Skeletal muscle satellite cell (primary cell): ENCODE measurements at regions not wholly inside any gene's neighbourhood (a gene's known extent, or its start where the extent isn't known, plus 50 kb on each side); places are given as distances from the start of the nearest gene placed in this dataset.

ENCODE experiments used
- H3K27me3 ChIP-seq: 2 replicates; pipeline ENCODE4 v1.7.0; 2013; ENCODE audit warnings: low read length; ENCODE audit not compliant: control insufficient read depth, insufficient read depth
- H3K36me3 ChIP-seq: 2 replicates; pipeline ENCODE4 v1.7.0; 2013; ENCODE audit warnings: mild to moderate bottlenecking, control low read depth, low read length; ENCODE audit not compliant: insufficient read depth
- H3K4me1 ChIP-seq: 2 replicates; pipeline ENCODE4 v1.7.0; 2013; ENCODE audit warnings: low read length; ENCODE audit not compliant: control insufficient read depth, insufficient read depth
- H3K4me2 ChIP-seq: 2 replicates; pipeline ENCODE4 v1.7.0; 2013; ENCODE audit warnings: mild to moderate bottlenecking, low read length
- H3K4me3 ChIP-seq: 2 replicates; pipeline ENCODE4 v1.7.0; 2013; ENCODE audit warnings: low read length
- H3K9ac ChIP-seq: 2 replicates; pipeline ENCODE4 v1.7.0; 2013; ENCODE audit warnings: mild to moderate bottlenecking, low read depth, low read length, moderate library complexity
- H3K9me3 ChIP-seq: replicated peaks from 2 replicates; pipeline ENCODE4 v1.7.0; 2013; ENCODE audit warnings: mild to moderate bottlenecking, control low read depth, low read length

DNA sequence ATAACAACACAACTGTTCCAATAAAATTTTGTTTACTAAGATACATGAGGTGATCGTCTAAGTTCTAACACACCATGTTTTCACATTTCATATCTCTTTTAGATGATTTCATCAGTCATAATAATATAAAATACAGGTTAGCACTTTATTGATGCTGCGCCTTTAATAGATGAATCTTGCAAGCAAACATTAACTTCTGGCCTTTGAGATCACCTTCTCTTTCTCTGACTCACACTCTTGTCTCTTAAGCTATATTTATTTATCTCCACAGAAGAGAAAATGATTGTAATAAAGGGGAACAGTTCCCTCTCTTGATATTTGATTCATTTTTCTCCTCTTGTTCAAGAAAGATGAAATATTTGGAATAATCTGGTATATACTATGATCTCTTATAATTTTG is 603.3 kb upstream of the POU3F3 start:
- H3K36me3 ChIP-seq: no peaks in the 10 kb centered on the region
- H3K4me1 ChIP-seq: no peaks in the 10 kb centered on the region
- no peak overlapping the region for H3K9ac ChIP-seq
- H3K4me2 ChIP-seq: no peak overlapping the region
- no peak overlapping the region for H3K4me3 ChIP-seq
- no peaks in the 10 kb centered on the region for H3K27me3 ChIP-seq
- H3K9me3 ChIP-seq: peaks cover 11% of the 10 kb centered on the region

GRCh38 chr2:104254017-104254416 is 599.9 kb upstream of the POU3F3 start:
- Histone ChIP-seq H3K4me1 (no peaks in the 10 kb centered on the region), H3K36me3 (no peaks in the 10 kb centered on the region), H3K4me3 (no peak overlapping the region), H3K4me2 (no peak overlapping the region), H3K9ac (no peak overlapping the region), H3K27me3 (no peaks in the 10 kb centered on the region), H3K9me3 (peaks cover 13% of the 10 kb centered on the region)

DNA sequence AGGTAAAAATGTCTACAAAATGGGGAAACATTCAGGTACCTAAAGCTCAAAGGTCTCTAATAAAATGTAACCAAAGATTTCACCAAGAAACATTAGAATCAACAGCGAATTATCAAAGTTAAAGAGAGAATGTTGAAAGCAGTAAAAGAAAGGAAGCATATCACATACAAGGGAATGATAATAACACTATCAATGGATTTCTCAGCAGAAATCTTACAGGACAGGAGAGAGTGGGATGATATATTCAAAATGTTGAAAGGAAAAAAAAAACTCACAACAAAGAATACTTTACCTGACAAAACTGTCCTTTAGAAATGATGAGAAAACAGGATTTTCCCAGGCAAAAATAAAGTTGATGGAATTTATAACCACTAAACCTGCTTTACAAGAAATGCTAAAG is 591.2 kb upstream of the POU3F3 start:
- Histone ChIP-seq H3K4me1 (no peaks in the 10 kb centered on the region), H3K4me3 (no peak overlapping the region), H3K27me3 (no peaks in the 10 kb centered on the region), H3K4me2 (no peak overlapping the region), H3K9me3 (no peaks in the 10 kb centered on the region), H3K9ac (no peak overlapping the region), H3K36me3 (no peaks in the 10 kb centered on the region)

DNA sequence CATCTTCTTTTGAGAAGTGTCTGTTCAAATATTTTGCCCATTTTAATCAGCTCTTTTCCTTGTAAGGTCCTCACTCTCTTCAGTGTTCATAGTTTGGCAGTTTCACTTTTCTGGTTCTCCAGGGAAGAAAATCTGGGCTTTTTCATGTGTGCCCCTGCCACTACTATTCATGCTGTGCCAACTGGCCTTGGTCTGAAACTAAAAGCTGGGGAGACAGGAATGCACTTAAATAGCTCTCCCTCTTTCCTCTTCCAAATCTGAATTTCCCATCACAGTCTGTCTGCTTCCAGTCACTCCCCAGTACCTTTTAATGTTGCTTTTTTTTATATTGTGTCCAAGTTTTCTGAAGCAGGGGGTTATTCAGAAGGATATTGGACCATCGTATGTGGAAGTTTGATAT is 574.3 kb upstream of the POU3F3 start:
- no peak overlapping the region for H3K9ac ChIP-seq
- H3K4me2 ChIP-seq: no peak overlapping the region
- H3K4me1 ChIP-seq: no peaks in the 10 kb centered on the region
- H3K4me3 ChIP-seq: no peak overlapping the region
- no peaks in the 10 kb centered on the region for H3K27me3 ChIP-seq
- no peaks in the 10 kb centered on the region for H3K36me3 ChIP-seq
- no peaks in the 10 kb centered on the region for H3K9me3 ChIP-seq

DNA sequence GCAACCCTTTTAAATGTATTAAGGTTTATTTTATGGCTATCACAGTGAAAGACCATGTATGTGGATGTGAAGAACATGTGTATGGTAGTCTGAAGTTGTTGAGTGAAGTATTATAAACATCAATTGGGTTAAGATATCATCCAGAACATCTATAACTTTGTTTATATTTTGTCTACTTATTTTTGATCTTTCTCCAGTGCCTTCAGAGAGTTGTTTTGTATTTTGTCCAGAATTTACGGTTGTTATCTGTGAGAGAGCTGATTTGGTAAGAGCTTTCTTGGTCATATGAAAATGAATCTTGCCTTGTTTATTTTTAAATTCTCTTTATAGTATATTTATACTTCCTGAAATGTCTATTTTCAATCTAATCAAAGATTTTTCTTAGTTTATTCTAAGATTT is 573.7 kb upstream of the POU3F3 start:
- Histone ChIP-seq H3K4me1 (no peaks in the 10 kb centered on the region), H3K4me2 (no peak overlapping the region), H3K36me3 (no peaks in the 10 kb centered on the region), H3K27me3 (no peaks in the 10 kb centered on the region), H3K9ac (no peak overlapping the region), H3K4me3 (no peak overlapping the region), H3K9me3 (no peaks in the 10 kb centered on the region)

- Histone ChIP-seq H3K4me2 (no peak overlapping the region), H3K36me3 (no peaks in the 10 kb centered on the region), H3K9me3 (peaks cover 5% of the 10 kb centered on the region), H3K27me3 (no peaks in the 10 kb centered on the region), H3K9ac (no peak overlapping the region), H3K4me1 (no peaks in the 10 kb centered on the region), H3K4me3 (no peak overlapping the region)
Observed at GRCh38 chr2:104286841-104287240, 567.1 kb upstream of the POU3F3 start.

DNA sequence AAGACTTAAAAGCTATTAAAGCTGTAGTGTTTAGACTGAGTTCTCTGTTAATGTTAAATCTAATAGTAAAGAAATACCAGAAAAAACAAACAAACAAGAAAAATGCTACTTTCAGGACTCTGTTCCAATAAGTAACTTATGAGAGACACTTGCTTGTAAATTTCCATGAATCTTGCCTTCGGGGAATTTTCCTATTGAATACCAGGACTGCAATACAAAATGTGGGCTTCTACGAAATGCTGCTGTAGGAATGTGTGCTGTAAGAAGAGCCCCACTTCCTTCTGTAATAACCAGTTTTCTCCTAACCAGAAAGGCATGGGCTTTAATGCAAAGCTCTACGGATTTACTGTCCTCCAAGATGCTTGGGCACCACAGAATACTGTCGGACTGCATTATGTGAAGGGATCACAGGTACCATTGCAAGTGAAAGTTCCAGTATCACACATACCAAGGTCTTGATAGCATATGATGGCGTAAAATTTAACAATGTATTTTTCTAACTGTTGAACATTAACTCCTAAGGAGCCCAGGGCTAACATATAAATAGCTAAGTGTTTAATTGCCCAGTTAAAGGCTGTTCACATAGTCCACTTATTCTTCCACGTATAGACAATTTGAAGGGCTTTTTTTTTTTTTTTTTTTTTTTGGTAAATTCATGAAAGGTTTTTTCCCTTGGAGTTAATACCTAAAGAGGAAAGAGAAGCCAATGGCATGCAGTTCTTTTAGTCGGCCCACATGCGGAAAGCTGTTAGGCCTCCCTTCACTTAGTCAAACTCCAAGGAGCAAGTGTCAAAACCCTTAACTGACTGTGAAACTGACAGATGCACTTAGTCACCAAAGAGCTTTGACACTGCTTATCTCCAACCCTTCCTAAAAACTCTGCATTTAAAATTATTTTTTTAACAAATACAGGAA is 564.0 kb upstream of the POU3F3 start:
- Histone ChIP-seq H3K27me3 (no peaks in the 10 kb centered on the region), H3K36me3 (no peaks in the 10 kb centered on the region), H3K4me2 (no peak overlapping the region), H3K9me3 (peaks cover 6% of the 10 kb centered on the region), H3K4me1 (no peaks in the 10 kb centered on the region), H3K4me3 (no peak overlapping the region), H3K9ac (no peak overlapping the region)

GRCh38 chr2:104290566-104290891 is 563.4 kb upstream of the POU3F3 start:
- Histone ChIP-seq H3K9ac (no peak overlapping the region), H3K4me2 (no peak overlapping the region), H3K36me3 (no peaks in the 10 kb centered on the region), H3K4me1 (no peaks in the 10 kb centered on the region), H3K9me3 (peaks cover 8% of the 10 kb centered on the region), H3K27me3 (no peaks in the 10 kb centered on the region), H3K4me3 (no peak overlapping the region)

- H3K4me2 ChIP-seq: no peak overlapping the region
- no peaks in the 10 kb centered on the region for H3K27me3 ChIP-seq
- no peaks in the 10 kb centered on the region for H3K36me3 ChIP-seq
- H3K4me3 ChIP-seq: no peak overlapping the region
- no peaks in the 10 kb centered on the region for H3K9me3 ChIP-seq
- no peaks in the 10 kb centered on the region for H3K4me1 ChIP-seq
- H3K9ac ChIP-seq: no peak overlapping the region
Observed at GRCh38 chr2:104312684-104313083, 541.2 kb upstream of the POU3F3 start.

- Histone ChIP-seq H3K9me3 (no peaks in the 10 kb centered on the region), H3K27me3 (no peaks in the 10 kb centered on the region), H3K4me3 (no peak overlapping the region), H3K4me2 (no peak overlapping the region), H3K9ac (no peak overlapping the region), H3K4me1 (no peaks in the 10 kb centered on the region), H3K36me3 (no peaks in the 10 kb centered on the region)
Observed at GRCh38 chr2:104318001-104318665, 535.8 kb upstream of the POU3F3 start.

GRCh38 chr2:104321116-104321795 is 532.7 kb upstream of the POU3F3 start:
- Histone ChIP-seq H3K9ac (no peak overlapping the region), H3K9me3 (no peaks in the 10 kb centered on the region), H3K4me2 (no peak overlapping the region), H3K4me3 (no peak overlapping the region), H3K27me3 (no peaks in the 10 kb centered on the region), H3K36me3 (no peaks in the 10 kb centered on the region), H3K4me1 (no peaks in the 10 kb centered on the region)
